Coronary artery (tissue), 2 donors: ENCODE measurements at regions not wholly inside any gene's neighbourhood (a gene's known extent, or its start where the extent isn't known, plus 50 kb on each side); places are given as distances from the start of the nearest gene placed in this dataset.
"Not testable (repeated sequence)": the region's sequence is repeated elsewhere in the genome, so short reads cannot be mapped to it uniquely, and the experiment has no call there.

Source experiments
- DNase-seq: peaks from one replicate; pipeline ENCODE4 v3.0.0-alpha.2; 2017; ENCODE audit warnings: low spot score
- H3K27ac ChIP-seq, 2 donors: fragments of 200-600 bp; sonication (generic); one replicate each; pipeline ENCODE4 v1.5.1; 2016 to 2019
- H3K4me3 ChIP-seq: fragments of 200-600 bp; sonication (generic); 2 replicates; pipeline ENCODE4 v1.5.1; 2016; ENCODE audit warnings: mild to moderate bottlenecking, moderate library complexity
- TF ChIP-seq, protein P1 (sequence below): fragments of 200-600 bp; sonication (generic); IDR thresholded peaks from one replicate; pipeline ENCODE4 v1.5.1; 2019; ENCODE audit warnings: antibody characterized with exemption

DNA sequence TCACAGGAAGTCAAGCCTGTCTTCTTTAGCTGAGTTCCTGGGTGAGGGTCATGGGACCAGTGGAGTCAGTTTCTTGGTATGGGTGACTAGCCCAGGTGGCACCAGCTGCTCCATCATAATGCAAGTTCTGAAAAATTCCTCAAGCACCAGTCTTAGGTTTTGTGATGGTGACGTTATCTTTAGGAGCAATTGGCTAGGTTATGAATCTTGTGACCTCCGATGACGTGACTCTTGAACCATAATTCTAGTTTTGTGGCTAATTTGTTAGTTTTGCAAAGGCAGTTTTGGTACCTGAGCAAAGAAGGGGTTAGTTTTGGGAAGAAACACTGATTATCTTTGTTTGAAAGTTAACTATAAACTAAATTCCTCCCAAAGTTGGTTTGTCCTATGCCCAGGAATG is 608.4 kb downstream of the VGLL3 start:
- TF ChIP-seq, protein P1, sequence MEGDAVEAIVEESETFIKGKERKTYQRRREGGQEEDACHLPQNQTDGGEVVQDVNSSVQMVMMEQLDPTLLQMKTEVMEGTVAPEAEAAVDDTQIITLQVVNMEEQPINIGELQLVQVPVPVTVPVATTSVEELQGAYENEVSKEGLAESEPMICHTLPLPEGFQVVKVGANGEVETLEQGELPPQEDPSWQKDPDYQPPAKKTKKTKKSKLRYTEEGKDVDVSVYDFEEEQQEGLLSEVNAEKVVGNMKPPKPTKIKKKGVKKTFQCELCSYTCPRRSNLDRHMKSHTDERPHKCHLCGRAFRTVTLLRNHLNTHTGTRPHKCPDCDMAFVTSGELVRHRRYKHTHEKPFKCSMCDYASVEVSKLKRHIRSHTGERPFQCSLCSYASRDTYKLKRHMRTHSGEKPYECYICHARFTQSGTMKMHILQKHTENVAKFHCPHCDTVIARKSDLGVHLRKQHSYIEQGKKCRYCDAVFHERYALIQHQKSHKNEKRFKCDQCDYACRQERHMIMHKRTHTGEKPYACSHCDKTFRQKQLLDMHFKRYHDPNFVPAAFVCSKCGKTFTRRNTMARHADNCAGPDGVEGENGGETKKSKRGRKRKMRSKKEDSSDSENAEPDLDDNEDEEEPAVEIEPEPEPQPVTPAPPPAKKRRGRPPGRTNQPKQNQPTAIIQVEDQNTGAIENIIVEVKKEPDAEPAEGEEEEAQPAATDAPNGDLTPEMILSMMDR, result no peak
- DNase-seq, result no peak
- H3K27ac ChIP-seq, result no peak overlapping the region
- no peak overlapping the region for H3K4me3 ChIP-seq

DNA sequence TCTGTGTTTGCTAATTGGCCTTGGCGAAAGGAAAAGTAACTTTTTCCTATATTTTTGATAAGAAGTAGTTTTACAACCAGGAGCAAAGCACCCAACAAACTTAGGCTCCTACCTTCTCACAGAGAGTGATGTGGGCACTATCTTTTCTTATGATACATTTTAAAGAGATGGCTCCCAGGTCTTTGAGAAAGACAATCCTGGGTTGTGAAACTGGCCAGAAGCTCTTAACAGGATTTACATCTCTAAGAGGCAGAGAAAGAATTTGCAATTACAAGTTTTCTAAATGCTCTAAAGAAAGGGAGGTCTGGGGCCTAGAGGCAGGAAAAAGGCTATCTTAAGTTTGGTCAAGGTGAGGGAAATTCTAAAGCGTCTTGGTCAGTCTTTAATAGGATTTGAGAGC is 609.7 kb downstream of the VGLL3 start:
- TF ChIP-seq, protein P1, result no peak
- no peak for DNase-seq
- H3K27ac ChIP-seq, result no peak overlapping the region
- H3K4me3 ChIP-seq, result no peak overlapping the region

DNA sequence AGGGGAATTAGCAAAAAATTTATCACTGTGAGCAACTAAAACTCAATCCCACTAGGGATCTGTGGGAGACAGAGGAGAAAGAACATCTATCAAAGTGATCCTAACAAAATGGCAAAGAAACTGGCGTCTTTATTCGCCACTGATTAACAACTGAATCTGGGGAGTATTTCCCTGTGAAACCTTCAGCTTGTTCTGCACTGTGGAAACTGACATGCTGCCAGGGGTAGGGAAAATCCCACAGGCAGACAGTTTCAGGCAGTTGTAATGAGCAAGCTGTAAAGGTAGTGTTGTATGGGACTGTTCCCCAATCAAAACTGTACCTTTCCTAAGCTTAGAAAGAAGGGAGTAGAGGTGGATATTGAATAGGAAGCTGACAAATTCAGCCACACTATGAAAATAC is 611.7 kb downstream of the VGLL3 start:
- no peak overlapping the region for H3K27ac ChIP-seq
- no peak for DNase-seq
- TF ChIP-seq, protein P1, result no peak
- no peak overlapping the region for H3K4me3 ChIP-seq

DNA sequence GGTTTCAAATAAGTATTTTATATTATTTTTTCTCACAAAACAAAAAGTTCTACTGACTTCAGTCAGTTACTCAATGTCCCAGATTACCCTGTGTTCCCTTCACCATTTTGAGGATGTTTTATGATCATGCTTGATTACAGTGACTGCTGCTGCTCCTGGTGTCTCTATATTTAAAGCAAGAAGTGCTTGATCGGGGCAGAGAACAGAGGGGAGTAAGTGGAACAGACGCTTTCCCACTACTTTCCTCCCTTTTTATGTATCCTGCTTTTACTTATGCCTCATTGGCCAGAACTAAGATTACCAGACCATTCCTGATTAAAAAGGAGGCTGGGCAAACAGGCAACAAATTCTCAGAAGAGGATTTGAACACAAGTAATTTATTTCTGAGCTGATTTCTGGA is 612.1 kb downstream of the VGLL3 start:
- no peak for DNase-seq
- H3K27ac ChIP-seq, result no peak overlapping the region
- TF ChIP-seq, protein P1, result no peak
- no peak overlapping the region for H3K4me3 ChIP-seq

DNA sequence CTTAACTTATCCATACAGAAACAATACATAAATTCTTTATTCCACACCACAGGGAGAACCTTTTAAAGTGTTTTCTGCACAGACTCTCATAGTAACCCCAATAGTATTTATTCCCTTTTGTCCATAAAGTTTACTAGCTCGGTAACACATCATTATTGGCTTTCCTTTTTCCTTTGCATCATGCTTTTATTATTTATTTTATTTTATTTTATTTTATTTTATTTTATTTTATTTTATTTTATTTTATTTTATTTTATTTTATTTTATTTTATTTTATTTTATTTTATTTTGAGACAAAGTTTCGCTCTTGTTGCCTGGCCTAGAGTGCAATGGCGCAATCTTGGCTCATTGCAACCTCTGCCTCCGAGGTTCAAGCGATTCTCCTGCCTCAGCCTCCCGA is 655.4 kb downstream of the VGLL3 start:
- DNase-seq, H3K27ac ChIP-seq, H3K4me3 ChIP-seq: not testable (repeated sequence)

DNA sequence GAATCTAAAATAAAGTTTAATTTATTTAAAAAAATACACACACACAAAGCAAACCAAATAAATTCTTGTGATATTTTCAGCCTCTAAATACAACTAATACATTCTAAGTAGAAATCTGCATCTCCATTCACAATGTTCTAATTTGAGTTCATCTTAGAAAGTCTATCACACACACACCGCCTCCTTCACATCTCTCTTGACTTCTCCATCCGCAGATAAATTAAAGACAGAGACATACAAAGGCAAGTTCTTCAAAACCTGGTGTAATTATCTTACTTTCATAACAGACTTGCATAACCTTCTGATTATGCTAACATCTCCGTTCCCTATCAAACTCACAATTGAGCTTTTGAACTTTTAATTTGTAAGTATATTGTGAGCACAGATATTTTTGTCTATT is 657.3 kb downstream of the VGLL3 start:
- TF ChIP-seq, protein P1, result no peak
- no peak overlapping the region for H3K4me3 ChIP-seq
- no peak for DNase-seq
- no peak overlapping the region for H3K27ac ChIP-seq

DNA sequence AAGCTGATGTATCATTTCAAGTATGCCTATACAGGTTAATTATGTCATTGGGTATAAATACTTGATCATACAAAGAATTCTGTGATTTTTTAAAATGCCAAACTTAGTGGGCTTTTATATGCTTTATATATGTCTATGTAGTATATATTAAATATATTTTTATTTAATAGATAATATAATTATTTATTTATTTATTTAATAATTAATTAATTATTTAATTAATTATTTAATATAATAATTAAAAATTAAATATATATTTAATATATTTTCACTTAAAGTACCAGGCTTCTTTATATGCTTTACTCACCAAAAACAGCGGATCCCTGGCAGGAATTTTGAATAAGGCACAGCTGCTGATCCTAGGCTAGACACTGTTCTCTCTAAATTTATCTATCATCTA is 687.0 kb downstream of the VGLL3 start:
- TF ChIP-seq, protein P1, result no peak

More for the DNA sequence above, 687.0 kb downstream of the VGLL3 start:
- H3K27ac ChIP-seq, result no peak overlapping the region
- DNase-seq, result no peak
- H3K4me3 ChIP-seq, result no peak overlapping the region
